Astrocyte (in vitro differentiated cells and primary cell): ENCODE measurements at regions not wholly inside any gene's neighbourhood (a gene's known extent, or its start where the extent isn't known, plus 50 kb on each side); places are given as distances from the start of the nearest gene placed in this dataset.

Experiments used
- DNase-seq: peaks from one replicate; pipeline ENCODE4 v3.0.0-alpha.2; 2010; ENCODE audit warnings: low read depth
- FAIRE-seq: peaks from 2 replicates; lab custom pipeline; 2011; peaks lifted over from hg19 to GRCh38; lab: Jason Lieb, UNC
- H2AFZ ChIP-seq: 2 replicates; pipeline ENCODE4 v1.6.0; 2012; ENCODE audit warnings: low read depth, low read length, inconsistent platforms
- H3K27ac ChIP-seq: 2 replicates; pipeline ENCODE4 v1.5.1; 2011; ENCODE audit warnings: low read depth, low read length, inconsistent platforms
- H3K27me3 ChIP-seq: 2 replicates; pipeline ENCODE4 v1.6.0; 2011; ENCODE audit warnings: low read length, inconsistent platforms; ENCODE audit not compliant: insufficient read depth
- H3K36me3 ChIP-seq: 2 replicates; pipeline ENCODE4 v1.5.1; 2011; ENCODE audit warnings: low read length, inconsistent platforms; ENCODE audit not compliant: insufficient read depth
- H3K4me1 ChIP-seq: 2 replicates; pipeline ENCODE4 v1.5.1; 2011; ENCODE audit warnings: low read length, inconsistent platforms; ENCODE audit not compliant: insufficient read depth
- H3K4me2 ChIP-seq: 2 replicates; pipeline ENCODE4 v1.6.0; 2012; ENCODE audit warnings: low read length, inconsistent platforms
- H3K4me3 ChIP-seq: 2 replicates; pipeline ENCODE4 v1.5.1; 2011; ENCODE audit warnings: low read depth, mild to moderate bottlenecking, low read length, inconsistent platforms; ENCODE audit not compliant: insufficient read depth
- H3K79me2 ChIP-seq: 2 replicates; pipeline ENCODE4 v1.6.0; 2012; ENCODE audit warnings: mild to moderate bottlenecking, low read length, inconsistent platforms; ENCODE audit not compliant: insufficient read depth
- H3K9ac ChIP-seq: 2 replicates; pipeline ENCODE4 v1.6.0; 2012; ENCODE audit warnings: mild to moderate bottlenecking, low read length, inconsistent platforms
- H3K9me3 ChIP-seq: 2 replicates; pipeline ENCODE4 v1.5.1; 2012; ENCODE audit warnings: low read depth, mild to moderate bottlenecking, low read length, inconsistent platforms; ENCODE audit not compliant: insufficient read depth
- H4K20me1 ChIP-seq: 2 replicates; pipeline ENCODE4 v1.6.0; 2012; ENCODE audit warnings: low read length, inconsistent platforms; ENCODE audit not compliant: insufficient read depth
- H3K27ac Mint-ChIP-seq: one replicate; pipeline ENCODE4 v1.8.0; 2021; ENCODE audit warnings: mild to moderate bottlenecking, mixed read lengths; ENCODE audit not compliant: unreplicated experiment
- H3K27me3 Mint-ChIP-seq: one replicate; pipeline ENCODE4 v1.8.0; 2021; ENCODE audit warnings: low read depth, mixed read lengths; ENCODE audit not compliant: unreplicated experiment
- H3K36me3 Mint-ChIP-seq: one replicate; pipeline ENCODE4 v1.8.0; 2021; ENCODE audit warnings: low read depth, mixed read lengths; ENCODE audit not compliant: unreplicated experiment
- H3K4me1 Mint-ChIP-seq: one replicate; pipeline ENCODE4 v1.8.0; 2021; ENCODE audit warnings: low read depth, mixed read lengths; ENCODE audit not compliant: unreplicated experiment
- H3K4me3 Mint-ChIP-seq: one replicate; pipeline ENCODE4 v1.8.0; 2021; ENCODE audit warnings: mild to moderate bottlenecking, moderate library complexity, mixed read lengths; ENCODE audit not compliant: unreplicated experiment
- H3K9me3 Mint-ChIP-seq: one replicate; pipeline ENCODE4 v1.8.0; 2021; ENCODE audit warnings: mild to moderate bottlenecking, mixed read lengths; ENCODE audit not compliant: unreplicated experiment
- CTCF ChIP-seq: IDR thresholded peaks from 2 replicates; pipeline ENCODE4 v1.5.1; 2011; ENCODE audit warnings: low read depth, mild to moderate bottlenecking, inconsistent platforms, low read length, moderate library complexity; ENCODE audit not compliant: insufficient read depth
- EZH2 ChIP-seq: IDR thresholded peaks from 2 replicates; pipeline ENCODE4 v1.6.1; 2012; ENCODE audit warnings: mild to moderate bottlenecking, low read length, inconsistent platforms; ENCODE audit not compliant: insufficient read depth

GRCh38 chr16:73131156-73131862, 83.4 kb upstream of the ZFHX3 start:
- H3K4me3 Mint-ChIP-seq, result no peak overlapping the region

GRCh38 chr16:73129455-73129854, 81.5 kb upstream of the ZFHX3 start:
- Histone ChIP-seq H3K9ac (no peak overlapping the region), H3K4me1 (no peaks in the 10 kb centered on the region), H3K27me3 (no peaks in the 10 kb centered on the region), H4K20me1 (no peaks in the 10 kb centered on the region), H3K79me2 (no peaks in the 10 kb centered on the region), H3K9me3 (no peaks in the 10 kb centered on the region), H3K4me2 (no peak overlapping the region), H3K27ac (no peak overlapping the region), H3K4me3 (no peak overlapping the region), H2AFZ (no peak overlapping the region), H3K36me3 (no peaks in the 10 kb centered on the region)
- H3K4me3 Mint-ChIP-seq, result no peak overlapping the region
- FAIRE-seq (no peak), DNase-seq (no peak)
- H3K36me3 Mint-ChIP-seq, result no peaks in the 10 kb centered on the region
- H3K9me3 Mint-ChIP-seq, result peaks cover 6% of the 10 kb centered on the region
- H3K27ac Mint-ChIP-seq, result no peak overlapping the region
- TF ChIP-seq CTCF (no peak), EZH2 (no peak)
- H3K4me1 Mint-ChIP-seq, result no peaks in the 10 kb centered on the region
- H3K27me3 Mint-ChIP-seq, result peaks cover 21% of the 10 kb centered on the region

More at GRCh38 chr16:73131156-73131862, 83.4 kb upstream of the ZFHX3 start:
- DNase-seq (no peak), FAIRE-seq (no peak)
- Histone ChIP-seq H3K9me3 (no peaks in the 10 kb centered on the region), H3K79me2 (no peaks in the 10 kb centered on the region), H3K9ac (no peak overlapping the region), H4K20me1 (no peaks in the 10 kb centered on the region), H3K36me3 (no peaks in the 10 kb centered on the region), H3K4me1 (no peaks in the 10 kb centered on the region), H3K4me2 (no peak overlapping the region), H3K4me3 (no peak overlapping the region), H2AFZ (no peak overlapping the region), H3K27me3 (no peaks in the 10 kb centered on the region), H3K27ac (no peak overlapping the region)
- no peak overlapping the region for H3K27ac Mint-ChIP-seq
- H3K4me1 Mint-ChIP-seq, result no peaks in the 10 kb centered on the region
- peaks cover 22% of the 10 kb centered on the region for H3K27me3 Mint-ChIP-seq
- TF ChIP-seq CTCF, result no peak
- TF ChIP-seq EZH2, result no peak
- peaks cover 6% of the 10 kb centered on the region for H3K9me3 Mint-ChIP-seq
- no peaks in the 10 kb centered on the region for H3K36me3 Mint-ChIP-seq

GRCh38 chr16:73126525-73126853, 78.6 kb upstream of the ZFHX3 start:
- no peaks in the 10 kb centered on the region for H3K36me3 Mint-ChIP-seq
- Histone ChIP-seq H3K27ac (no peak overlapping the region), H2AFZ (no peak overlapping the region), H3K27me3 (no peaks in the 10 kb centered on the region), H3K36me3 (no peaks in the 10 kb centered on the region), H4K20me1 (no peaks in the 10 kb centered on the region), H3K79me2 (no peaks in the 10 kb centered on the region), H3K4me2 (no peak overlapping the region), H3K4me1 (no peaks in the 10 kb centered on the region), H3K4me3 (no peak overlapping the region), H3K9ac (no peak overlapping the region), H3K9me3 (no peaks in the 10 kb centered on the region)
- H3K27me3 Mint-ChIP-seq, result peaks cover 9% of the 10 kb centered on the region
- no peaks in the 10 kb centered on the region for H3K4me1 Mint-ChIP-seq
- DNase-seq (peak; percentile 61), FAIRE-seq (no peak)
- H3K9me3 Mint-ChIP-seq, result peaks cover 6% of the 10 kb centered on the region
- H3K4me3 Mint-ChIP-seq, result no peak overlapping the region
- no peak overlapping the region for H3K27ac Mint-ChIP-seq
- TF ChIP-seq CTCF (no peak), EZH2 (no peak)
